NCI-H460 (cell line): ENCODE measurements at regions not wholly inside any gene's neighbourhood (a gene's known extent, or its start where the extent isn't known, plus 50 kb on each side); places are given as distances from the start of the nearest gene placed in this dataset.
"Not testable (repeated sequence)": the region's sequence is repeated elsewhere in the genome, so short reads cannot be mapped to it uniquely, and the experiment has no call there.

ENCODE experiments used
- DNase-seq: peaks from one replicate; pipeline ENCODE4 v3.0.0-alpha.2; 2016; ENCODE audit warnings: low read depth; ENCODE audit errors: extremely low read depth

DNA sequence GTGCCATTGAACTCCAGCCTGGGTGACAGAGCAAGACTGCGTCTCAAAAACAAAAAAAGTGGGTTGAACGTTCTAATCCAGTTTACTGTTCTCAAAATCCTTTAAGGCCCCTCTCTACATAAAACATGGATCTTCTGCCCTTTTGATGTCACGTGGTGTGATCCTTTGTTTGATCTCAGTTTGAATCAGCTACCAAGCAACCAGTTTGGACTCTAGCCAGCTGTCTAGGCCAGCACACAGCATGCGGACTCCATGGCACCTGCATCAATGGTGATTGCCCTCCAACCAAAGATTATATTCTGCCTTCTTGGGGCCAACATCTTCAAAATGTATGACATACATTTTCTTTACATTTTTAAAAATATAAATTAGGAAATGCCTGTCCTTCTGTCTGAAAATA lies 365.4 kb downstream of the NDFIP2 start:
- no peak for DNase-seq

DNA sequence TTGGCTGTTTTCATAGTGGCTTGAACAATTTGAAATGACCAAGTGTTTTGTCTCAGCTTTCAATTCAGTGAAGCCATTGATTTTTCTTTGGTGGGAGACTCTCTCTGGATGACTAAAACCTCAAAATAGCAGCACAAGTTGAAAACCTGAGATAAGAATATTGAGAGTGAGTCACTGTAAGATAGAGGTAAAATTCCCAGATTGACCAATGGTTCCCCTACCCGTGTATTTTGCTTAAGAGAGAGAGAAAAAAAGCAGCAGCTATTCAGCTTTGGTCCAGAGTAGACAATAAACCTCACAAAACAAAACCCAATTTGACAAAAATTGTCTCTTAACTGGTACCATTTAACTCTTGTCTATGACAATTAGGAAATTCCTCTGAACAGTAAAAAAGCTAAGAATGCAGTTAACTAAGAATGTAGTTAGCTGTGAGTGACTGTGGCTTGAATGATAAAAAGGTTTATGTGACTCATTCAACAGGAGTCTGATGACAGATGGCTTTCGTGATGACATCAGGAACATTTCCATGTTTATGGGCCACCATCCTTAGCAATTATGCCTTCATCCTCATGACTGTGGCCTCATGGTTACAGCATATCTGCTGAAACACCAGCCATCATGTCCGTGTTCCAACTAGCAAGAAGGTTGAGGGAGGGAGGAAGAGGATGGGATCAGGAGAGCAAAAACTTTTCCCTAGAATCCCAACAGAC lies 356.9 kb downstream of the NDFIP2 start:
- DNase-seq = no peak

DNA sequence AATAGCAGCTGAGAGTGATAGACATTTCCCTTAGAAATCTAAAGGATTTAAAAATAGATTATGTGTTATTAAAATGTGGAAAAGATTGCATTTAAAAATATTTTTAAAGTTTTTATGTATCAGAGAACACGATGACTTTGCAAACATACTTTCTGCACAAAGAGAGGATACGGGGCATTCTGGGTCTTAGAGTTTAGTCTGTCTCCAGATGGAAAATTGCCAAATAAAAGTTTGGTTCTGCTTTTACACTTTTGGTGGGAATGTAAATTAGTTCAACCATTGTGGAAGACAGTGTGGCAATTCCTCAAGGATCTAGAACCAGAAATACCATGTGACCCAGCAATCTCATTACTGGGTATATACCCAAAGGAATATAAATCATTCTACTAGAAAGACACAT lies 355.2 kb downstream of the NDFIP2 start:
- DNase-seq = not testable (repeated sequence)

DNA sequence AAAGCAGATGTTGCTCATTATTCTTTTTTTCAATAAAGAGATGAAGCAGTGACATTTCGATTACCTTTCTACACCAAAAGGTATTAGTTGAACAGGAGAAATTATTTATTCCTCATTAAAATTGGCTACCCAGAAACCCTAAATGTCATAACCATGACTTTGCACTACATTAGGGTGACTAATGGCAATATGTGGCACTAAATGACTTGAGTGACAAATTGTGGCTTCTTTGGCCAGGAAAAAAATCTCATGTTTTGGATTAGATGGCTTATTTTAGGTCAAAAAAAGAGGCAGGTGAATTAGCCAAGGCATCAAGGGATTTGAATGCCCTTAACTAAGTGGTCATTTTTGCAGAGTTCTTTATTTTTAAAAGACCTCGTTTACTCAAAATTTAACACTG lies 353.9 kb downstream of the NDFIP2 start:
- no peak for DNase-seq

DNA sequence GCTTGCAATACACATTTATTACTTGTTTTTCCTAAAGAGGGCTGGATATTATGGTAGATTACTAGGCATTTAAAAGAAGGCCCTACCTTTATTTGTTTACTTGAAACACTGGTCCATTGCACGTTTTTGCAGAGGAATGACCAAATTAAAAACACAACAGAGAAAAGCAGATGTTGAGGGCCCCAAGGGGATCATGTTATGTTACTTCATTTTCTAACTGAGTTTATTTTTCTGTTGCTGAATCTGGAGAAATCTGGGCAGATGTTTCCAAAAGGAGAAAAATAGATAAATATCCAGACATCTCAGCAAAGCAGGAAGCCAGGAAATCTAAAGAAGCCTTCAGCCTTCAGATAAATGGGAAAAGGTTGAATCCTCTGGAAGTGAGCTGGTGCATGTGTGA lies 353.0 kb downstream of the NDFIP2 start:
- DNase-seq = no peak

DNA sequence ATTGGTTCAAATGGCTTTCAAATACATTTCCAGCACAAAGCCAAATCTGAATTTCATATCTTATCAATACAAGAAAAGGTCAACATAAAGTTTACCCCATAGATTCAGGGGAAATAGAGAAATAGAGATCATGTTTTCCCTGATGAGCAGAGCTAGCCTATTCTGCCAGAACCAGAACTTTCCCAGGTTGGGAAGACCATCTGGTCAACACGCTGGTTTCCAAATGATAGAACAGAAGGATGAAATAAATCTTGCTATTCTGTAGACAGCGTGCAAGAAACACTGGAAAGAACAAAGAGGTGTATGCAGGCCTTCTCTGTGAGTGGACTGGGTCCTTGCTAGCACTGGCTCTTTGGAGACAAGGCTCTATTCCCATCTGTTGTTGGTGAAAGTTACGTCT lies 350.6 kb downstream of the NDFIP2 start:
- no peak for DNase-seq

DNA sequence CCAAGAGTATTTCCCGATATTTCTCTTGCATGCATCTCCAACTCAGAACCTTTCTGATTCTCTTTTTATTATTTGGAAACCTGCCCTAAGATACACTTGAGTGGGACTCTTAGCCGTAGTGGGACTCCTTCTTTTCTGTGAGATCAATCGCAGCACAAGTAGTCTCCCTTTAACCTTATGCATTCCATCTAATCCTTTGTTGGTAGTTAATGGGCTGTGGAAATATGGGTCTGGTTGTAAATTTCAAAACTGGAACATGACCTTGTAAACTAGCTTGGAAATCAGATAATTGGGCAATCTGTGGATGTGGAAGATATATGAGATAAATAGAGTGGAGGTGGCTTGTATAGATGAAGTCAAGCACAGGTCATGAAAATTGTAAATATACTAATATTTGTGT lies 350.0 kb downstream of the NDFIP2 start:
- no peak for DNase-seq

DNA sequence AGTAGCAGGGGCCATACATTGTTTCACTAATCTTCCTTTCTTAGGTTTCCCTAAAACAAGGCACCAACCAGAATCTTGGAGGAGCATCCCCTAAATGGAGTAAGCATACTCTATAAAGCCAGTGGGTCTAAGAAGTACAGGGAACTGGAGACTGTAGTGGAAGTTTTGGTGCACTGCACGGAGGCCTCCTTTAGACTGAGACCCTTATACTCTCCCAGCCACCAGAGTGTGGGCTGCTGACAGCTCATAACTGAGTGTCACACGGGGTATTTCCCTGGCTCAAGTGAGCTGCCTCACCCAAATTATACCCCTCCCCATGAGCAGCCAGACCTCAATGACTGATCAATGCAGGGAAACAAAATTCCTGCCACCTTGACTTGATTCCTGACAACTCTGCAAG lies 349.5 kb downstream of the NDFIP2 start:
- no peak for DNase-seq

DNA sequence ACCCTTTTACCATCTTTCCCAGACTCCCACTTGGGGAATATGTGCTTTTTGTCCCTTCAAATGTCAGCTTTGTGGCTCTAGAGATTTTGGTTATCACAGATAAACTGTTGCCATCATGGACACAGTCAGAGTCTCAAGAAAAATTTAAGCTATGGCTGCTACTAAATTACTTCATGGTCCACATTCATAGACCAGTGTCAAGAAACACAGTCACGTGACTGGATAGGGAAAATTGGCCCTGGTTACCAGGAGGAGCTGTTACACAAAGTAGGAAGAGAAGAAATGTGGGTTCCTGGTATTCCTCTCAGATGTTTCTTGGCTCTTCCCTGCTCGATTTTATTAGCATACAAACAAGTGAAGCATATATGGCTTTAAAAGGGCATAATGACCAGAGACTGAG lies 348.9 kb downstream of the NDFIP2 start:
- DNase-seq = no peak

DNA sequence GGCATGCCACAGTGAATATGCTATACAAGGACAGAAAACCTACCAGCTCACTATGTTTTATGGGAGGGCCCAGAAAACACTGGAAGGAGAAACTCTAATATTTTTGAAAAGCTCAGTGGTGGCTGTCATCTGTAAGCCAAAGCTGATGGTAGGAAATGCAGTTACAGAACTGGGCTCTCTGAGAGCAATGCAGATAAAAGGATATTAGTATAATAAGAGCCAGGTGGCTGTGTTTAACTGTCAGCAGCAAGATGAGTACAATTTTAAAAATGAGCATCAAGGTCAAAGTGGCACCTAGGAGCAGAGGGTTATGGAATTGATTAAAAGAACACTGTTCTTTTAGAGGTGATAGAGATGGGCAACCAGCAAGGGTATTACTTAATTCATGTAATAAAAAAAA lies 345.0 kb downstream of the NDFIP2 start:
- DNase-seq = no peak

DNA sequence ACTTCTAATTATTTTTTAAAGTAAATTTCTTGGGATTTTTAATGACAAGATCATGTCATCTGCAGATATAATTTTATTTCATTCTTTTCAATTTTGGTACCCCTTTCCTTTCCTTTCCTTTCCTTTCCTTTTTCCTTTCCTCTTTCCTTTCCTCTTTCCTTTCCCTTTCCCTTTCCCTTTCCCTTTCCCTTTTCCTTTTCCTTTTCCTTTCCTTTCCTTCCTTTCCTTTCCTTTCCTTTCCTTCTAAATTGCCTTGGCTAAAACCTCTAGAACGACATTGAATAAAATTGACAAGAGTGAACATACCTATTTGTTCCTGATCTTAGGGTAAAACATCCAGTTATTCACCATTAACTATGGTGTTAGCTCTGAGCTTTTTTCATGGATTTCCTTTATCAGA lies 334.1 kb downstream of the NDFIP2 start:
- no peak for DNase-seq

DNA sequence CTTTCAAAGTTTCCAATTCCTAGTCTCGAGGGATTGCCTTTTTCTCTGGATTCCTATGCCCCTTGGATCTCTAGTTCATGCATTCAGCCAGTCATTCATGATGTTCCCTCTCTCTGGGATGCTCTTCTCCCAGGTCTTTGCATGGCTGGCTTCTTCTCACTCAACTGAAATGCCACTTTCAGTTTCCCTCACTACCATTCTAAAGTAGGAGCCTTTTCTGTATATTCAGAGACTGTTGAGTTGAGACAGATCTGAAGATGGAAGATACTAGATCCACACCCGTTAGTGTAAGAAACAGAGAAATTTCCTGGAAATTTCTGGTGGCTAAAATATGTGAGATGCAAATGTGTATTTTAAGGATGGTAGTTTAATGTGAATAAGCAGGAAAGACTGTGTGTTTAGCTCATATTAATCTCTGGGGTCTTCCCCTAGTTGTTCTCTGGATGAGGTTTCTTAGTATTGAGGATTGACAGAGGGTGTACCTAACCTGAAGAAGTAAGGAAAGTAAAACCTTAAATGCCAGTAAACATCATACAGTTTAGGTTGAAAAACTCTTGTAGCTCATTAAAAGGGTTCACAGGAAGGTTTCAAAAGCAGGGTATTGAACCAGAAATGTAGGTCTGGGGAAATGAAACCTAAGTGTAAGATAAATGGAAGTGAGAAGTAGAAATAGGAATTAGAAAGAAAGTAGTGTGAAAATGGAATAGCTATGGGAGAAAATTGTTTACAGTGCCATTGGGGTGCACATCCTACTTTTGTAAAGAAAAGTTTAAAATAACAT lies 331.3 kb downstream of the NDFIP2 start:
- no peak for DNase-seq

DNA sequence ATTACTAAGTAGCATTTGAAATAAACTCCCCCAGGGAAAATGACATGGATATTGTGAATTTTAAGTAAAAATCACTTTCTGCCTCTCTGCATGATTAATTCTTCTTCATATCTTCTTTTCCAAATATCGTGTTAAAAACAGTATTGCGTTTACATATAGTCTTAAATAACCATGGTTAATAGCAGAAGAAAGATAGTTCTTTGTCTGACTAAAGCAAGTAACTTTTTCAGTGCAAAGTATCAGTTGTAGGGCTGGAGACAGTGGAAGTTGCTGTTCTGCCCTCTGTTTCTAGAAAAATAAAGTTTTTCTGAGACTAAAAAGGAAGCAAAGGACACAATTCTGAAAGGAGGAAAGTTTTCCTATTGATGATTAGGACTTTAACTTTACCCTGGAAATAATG lies 330.2 kb downstream of the NDFIP2 start:
- DNase-seq = no peak

DNA sequence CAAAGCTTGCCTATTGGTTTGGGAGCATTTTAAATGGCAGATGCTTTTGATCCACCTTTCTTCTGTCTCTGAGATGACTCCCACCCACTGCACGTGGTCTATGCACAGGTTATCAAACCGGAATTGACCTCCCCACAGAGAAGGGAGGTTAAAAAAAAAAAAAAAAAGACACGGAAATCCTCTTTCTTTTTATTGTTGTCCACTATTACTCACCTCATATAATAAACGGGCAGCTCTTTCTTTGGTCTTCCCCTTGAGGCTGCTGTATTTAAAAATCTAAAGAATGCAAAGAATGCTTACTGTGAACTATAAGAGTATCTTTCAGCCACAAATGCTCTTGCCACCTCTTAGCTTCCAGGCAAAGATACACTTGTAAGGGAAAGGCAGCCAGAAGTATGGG lies 329.7 kb downstream of the NDFIP2 start:
- no peak for DNase-seq

DNA sequence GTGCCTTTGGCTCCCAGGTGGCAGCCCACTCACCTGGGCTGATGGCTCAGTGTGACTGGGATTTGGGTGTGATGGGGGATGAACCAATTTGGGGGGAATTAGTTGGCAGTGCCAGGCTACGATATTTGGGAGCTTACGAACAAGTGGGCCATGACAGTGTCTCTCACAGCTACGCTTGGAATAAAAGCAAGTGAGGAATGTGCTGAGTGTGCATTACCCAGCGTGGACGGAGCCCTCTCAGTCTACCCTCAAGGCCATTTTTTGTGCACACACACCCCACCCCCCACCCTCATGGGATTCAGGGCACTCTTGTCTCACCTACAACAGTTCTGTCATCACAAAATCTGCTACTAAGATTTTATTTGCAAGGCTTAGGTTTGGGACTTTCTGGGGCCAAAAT lies 329.1 kb downstream of the NDFIP2 start:
- no peak for DNase-seq

DNA sequence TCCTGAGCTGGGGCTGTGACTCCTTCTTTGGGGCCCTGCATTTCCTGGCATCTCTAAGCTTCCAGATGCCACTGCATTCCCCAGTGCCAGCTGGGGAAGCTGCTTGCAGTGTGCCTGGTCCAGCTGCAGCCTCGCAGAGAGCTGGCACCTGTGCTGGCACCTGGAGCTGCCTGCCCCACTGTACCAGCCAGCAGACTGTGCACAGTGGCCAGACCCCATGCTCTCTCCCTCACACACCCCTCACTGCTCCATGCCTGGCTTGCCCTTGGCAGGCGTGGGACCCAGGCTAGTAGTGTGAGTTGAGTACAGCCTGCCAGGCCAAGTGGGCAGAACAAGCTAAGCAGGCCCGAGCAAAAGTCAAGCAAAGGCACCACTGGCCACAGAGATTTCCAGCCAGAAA lies 327.5 kb downstream of the NDFIP2 start:
- DNase-seq = no peak

DNA sequence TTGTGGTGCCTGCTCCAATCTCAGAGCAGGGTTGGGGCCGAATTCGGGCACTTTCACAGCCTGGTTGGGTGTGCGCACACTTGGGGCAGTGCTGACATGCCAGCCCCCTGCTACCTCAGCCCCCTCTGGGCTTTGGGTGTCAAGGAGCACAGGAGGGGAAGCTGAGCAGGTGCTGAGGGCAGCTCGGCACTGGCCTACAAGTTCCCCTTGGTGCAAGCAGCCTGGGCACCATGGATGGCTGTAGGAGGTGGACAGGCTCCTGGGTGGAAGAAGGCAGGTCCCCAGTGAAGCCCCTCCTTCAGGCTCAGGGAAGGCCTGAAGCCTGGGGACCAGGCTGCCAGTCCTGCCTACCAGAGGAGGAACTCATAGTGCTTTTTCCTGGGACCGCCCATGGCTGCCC lies 326.6 kb downstream of the NDFIP2 start:
- no peak for DNase-seq

DNA sequence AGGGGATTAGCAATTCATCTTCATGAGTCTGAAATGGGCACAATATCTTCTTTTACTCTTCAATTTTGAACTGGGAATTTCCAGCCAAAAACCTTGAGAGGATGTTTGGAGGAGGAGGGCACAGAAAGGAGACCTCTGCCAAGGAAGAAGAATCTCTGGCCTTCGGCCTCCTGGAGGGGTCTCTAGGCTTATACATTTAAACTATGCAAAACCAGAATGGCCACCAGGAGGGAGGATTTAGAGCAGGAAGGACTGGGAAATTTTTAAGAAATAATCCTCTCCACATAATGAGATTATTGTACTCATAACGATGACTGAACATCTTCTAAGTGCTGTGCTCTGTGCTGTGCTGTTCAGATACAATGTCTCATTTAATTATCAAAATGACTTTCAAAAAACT lies 325.9 kb downstream of the NDFIP2 start:
- no peak for DNase-seq

DNA sequence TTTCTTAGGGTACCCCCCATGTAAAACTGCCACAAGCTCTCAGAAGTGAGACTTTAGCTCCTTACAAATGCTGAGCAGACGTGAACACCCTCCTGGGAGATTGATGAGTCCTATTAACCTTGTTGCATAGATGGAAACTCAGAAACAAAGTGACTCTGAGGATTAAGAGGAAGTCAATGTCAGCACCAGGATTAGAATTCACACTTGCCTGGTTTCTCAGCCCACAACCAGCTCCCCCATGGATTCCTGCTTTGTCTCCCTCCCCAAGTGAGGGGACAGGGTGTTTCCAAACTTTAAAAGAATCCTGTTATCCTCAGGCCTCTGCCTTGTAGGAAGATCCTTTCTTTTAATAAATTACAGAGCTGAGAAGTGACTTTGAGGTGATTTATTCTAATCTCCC lies 324.4 kb downstream of the NDFIP2 start:
- DNase-seq = no peak

DNA sequence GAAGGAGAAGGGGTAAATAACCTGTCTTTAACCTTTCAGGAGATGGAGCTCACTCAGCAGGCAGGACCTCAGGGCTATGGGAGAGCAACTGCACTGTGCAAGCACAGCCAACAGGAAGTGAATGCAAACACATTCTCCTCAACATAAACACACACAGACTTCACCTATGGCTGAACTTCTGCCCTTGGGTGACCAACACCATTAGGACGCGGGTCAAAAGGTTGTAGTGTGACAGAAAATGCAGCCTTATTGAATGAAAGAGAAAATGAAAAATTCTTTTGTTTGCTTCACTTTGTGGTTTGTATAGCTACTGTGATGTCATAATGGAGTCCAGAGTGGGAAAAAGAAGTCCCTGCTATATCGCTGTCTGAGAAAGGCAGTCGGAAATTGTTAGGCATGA lies 323.0 kb downstream of the NDFIP2 start:
- no peak for DNase-seq

DNA sequence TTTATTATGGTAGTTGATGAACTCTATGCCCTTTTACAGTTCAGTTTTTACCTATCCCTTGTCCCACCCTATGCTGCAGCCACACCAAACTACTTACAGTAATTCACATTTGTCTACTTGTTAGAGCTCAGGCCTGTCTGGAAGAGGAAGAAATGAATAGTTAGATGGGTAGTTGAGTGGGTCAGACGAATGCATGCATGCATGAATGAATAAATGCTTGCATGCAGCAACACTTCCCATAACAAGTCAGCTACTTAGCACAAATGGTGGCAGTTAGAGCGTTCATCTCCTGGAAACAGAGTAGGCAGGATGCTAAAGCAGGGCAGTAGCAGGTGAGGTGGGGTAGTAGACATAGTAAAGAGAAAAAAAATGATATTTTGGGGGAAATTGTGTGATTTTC lies 322.3 kb downstream of the NDFIP2 start:
- DNase-seq = no peak

DNA sequence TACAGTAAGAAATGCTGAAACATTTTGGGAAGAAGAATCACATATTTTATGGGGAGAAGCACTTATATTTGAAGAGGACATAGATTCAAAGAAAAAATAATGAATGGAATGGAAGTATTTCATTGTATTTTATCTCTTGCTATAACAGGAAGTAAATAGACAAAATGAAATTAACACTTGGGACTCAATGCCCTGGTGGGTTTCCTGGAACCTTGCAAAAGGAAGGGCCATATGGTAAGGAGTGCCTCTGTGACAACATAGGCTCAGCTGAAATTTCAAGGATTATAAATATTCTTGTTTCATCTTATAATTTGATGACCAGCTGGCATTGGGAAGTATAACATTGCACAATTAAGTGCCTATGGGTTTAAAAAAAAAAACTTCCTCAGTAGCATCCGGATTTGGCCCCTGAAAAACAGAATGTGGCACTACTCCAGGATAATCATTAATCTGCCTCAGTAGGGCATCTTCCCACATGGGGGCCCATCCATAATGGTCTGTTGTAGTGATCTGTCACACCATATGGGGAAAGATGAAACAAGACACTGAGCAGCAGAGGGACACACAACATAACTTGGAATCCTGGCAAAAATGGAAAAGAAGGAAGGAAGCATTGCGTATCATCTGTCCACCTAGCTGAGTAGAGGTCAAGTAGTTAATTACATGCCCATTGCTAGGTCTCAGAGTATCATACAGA lies 321.6 kb downstream of the NDFIP2 start:
- no peak for DNase-seq
